HG03108 (cell line): ENCODE measurements at regions not wholly inside any gene's neighbourhood (a gene's known extent, or its start where the extent isn't known, plus 50 kb on each side); places are given as distances from the start of the nearest gene placed in this dataset.

Experiments used
- ATAC-seq: cut with Tn5 transposase; IDR thresholded peaks from one replicate; pipeline ENCODE4 v1.9.1; 2021; ENCODE audit warnings: moderate library complexity; ENCODE audit not compliant: unreplicated experiment

- ATAC-seq = no peak
Observed at GRCh38 chr2:234680688-234681619, 184.1 kb upstream of the ARL4C start.

GRCh38 chr2:234679741-234680687 lies 183.1 kb upstream of the ARL4C start:
- no peak for ATAC-seq

- ATAC-seq = no peak
Observed at GRCh38 chr2:234679301-234679740, 182.4 kb upstream of the ARL4C start.

GRCh38 chr2:234678711-234679110 lies 181.8 kb upstream of the ARL4C start:
- no peak for ATAC-seq

- ATAC-seq = no peak
Observed at GRCh38 chr2:234677758-234678538, 181.1 kb upstream of the ARL4C start.

GRCh38 chr2:234676783-234677450 lies 180.0 kb upstream of the ARL4C start:
- no peak for ATAC-seq

GRCh38 chr2:234676109-234676782 lies 179.4 kb upstream of the ARL4C start:
- no peak for ATAC-seq

GRCh38 chr2:234674781-234675201 lies 177.9 kb upstream of the ARL4C start:
- ATAC-seq = no peak

GRCh38 chr2:234673961-234674759 lies 177.3 kb upstream of the ARL4C start:
- no peak for ATAC-seq

GRCh38 chr2:234673501-234673900 lies 176.6 kb upstream of the ARL4C start:
- no peak for ATAC-seq

- ATAC-seq = no peak
Observed at GRCh38 chr2:234672498-234673150, 175.7 kb upstream of the ARL4C start.

- no peak for ATAC-seq
Observed at GRCh38 chr2:234671716-234672115, 174.8 kb upstream of the ARL4C start.

- ATAC-seq = no peak
Observed at GRCh38 chr2:234671231-234671630, 174.3 kb upstream of the ARL4C start.

GRCh38 chr2:234670806-234671205 lies 173.9 kb upstream of the ARL4C start:
- no peak for ATAC-seq

- ATAC-seq = no peak
Observed at GRCh38 chr2:234670052-234670451, 173.2 kb upstream of the ARL4C start.

- ATAC-seq = no peak
Observed at GRCh38 chr2:234669621-234670020, 172.7 kb upstream of the ARL4C start.

- ATAC-seq = no peak
Observed at GRCh38 chr2:234669001-234669400, 172.1 kb upstream of the ARL4C start.

GRCh38 chr2:234666911-234667310 lies 170.0 kb upstream of the ARL4C start:
- no peak for ATAC-seq
